Ascending aorta (tissue), 2 donors: ENCODE measurements at regions not wholly inside any gene's neighbourhood (a gene's known extent, or its start where the extent isn't known, plus 50 kb on each side); places are given as distances from the start of the nearest gene placed in this dataset.

Experiments used
- DNase-seq, 2 donors: peaks; one replicate each; pipeline ENCODE4 v3.0.0-alpha.2; 2019; ENCODE audit warnings: low spot score in 2 of 2
- H3K27ac ChIP-seq, 2 donors: fragments of 200-600 bp; sonication (generic); one replicate each; pipeline ENCODE4 v1.5.1; 2016 to 2017; ENCODE audit warnings: mild to moderate bottlenecking in 1 of 2
- H3K27me3 ChIP-seq: fragments of 200-600 bp; sonication (generic); one replicate; pipeline ENCODE4 v1.5.1; 2017
- H3K36me3 ChIP-seq, 2 donors: fragments of 200-600 bp; sonication (generic); one replicate each; pipeline ENCODE4 v1.5.1; 2016
- H3K4me1 ChIP-seq, 2 donors: fragments of 200-600 bp; sonication (generic); one replicate each; pipeline ENCODE4 v1.5.1; 2016 to 2017; ENCODE audit warnings: mild to moderate bottlenecking in 1 of 2
- H3K4me3 ChIP-seq, 2 donors: fragments of 200-600 bp; sonication (generic); one replicate each; pipeline ENCODE4 v1.5.1; 2016 to 2017; ENCODE audit warnings: mild to moderate bottlenecking in 1 of 2
- H3K9me3 ChIP-seq, 2 donors: fragments of 200-600 bp; sonication (generic); one replicate each; pipeline ENCODE4 v1.5.1; 2016
- intact Hi-C: fragments of 100-400 bp; cut with DNase I; formaldehyde crosslinking; loops from one replicate; pipeline ENCODE4 v1.15.1; 2023
- TF ChIP-seq, protein P1 (sequence below), 3 experiments: fragments of 200-600 bp in 2 of 3; fragments of 450-650 bp in 1 of 3; sonication (generic) in 2 of 3; IDR thresholded peaks; one replicate each; pipeline ENCODE4 v1.5.1; 2016 to 2019; ENCODE audit warnings: antibody characterized with exemption in 3 of 3, mild to moderate bottlenecking in 1 of 3, moderate library complexity in 1 of 3

DNA sequence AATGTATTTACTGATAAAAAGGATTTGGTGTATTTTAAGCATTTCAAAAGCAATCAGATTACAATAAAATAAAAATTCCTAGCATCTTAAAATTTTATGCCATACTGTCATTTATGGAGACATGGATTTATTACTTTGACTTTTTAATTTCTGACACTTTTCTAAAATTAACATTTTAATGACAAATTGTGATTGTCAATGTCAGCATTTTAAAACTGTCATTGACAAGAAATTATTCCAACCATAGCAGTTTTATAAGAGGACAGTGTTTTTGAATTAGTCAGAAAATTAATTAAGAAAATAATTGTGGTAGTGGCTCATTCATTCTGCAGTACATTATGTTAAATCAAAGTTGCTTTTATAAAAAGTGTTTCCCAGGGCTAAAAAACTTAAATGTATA is 1954.4 kb downstream of the ARAP2 start:
- H3K9me3 ChIP-seq = no peaks in the 10 kb centered on the region
- intact Hi-C loops = no loop called here
- no peak overlapping the region for H3K4me3 ChIP-seq
- H3K36me3 ChIP-seq = no peaks in the 10 kb centered on the region
- no peaks in the 10 kb centered on the region for H3K27me3 ChIP-seq
- H3K27ac ChIP-seq = no peak overlapping the region
- no peak for DNase-seq
- H3K4me1 ChIP-seq = no peaks in the 10 kb centered on the region
- TF ChIP-seq, protein P1, sequence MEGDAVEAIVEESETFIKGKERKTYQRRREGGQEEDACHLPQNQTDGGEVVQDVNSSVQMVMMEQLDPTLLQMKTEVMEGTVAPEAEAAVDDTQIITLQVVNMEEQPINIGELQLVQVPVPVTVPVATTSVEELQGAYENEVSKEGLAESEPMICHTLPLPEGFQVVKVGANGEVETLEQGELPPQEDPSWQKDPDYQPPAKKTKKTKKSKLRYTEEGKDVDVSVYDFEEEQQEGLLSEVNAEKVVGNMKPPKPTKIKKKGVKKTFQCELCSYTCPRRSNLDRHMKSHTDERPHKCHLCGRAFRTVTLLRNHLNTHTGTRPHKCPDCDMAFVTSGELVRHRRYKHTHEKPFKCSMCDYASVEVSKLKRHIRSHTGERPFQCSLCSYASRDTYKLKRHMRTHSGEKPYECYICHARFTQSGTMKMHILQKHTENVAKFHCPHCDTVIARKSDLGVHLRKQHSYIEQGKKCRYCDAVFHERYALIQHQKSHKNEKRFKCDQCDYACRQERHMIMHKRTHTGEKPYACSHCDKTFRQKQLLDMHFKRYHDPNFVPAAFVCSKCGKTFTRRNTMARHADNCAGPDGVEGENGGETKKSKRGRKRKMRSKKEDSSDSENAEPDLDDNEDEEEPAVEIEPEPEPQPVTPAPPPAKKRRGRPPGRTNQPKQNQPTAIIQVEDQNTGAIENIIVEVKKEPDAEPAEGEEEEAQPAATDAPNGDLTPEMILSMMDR (IDR thresholded peaks at IDR 0.05) = no peak

DNA sequence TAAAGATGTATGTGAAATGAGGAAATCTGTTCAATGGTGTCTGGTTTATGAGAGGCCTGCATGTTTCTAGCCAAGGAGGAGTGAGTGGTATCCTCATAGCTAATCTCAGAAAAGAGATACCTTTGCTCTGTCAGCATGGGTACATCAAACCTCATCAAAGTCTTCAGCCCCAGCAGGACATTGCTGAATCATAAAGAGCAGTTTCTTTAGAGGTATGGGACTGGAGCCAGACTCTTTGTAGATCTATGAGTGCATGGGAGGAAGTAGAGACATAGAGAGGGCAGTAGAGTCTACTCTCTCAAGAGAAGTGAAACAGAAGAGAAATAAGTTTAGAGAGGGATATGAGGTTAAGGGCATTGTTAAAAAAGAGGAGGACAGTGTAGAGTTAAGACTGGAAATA is 1950.9 kb downstream of the ARAP2 start:
- no peaks in the 10 kb centered on the region for H3K9me3 ChIP-seq
- H3K27me3 ChIP-seq = no peaks in the 10 kb centered on the region
- no peaks in the 10 kb centered on the region for H3K36me3 ChIP-seq
- no peak for DNase-seq
- no peak overlapping the region for H3K27ac ChIP-seq
- no peaks in the 10 kb centered on the region for H3K4me1 ChIP-seq
- H3K4me3 ChIP-seq = no peak overlapping the region
- TF ChIP-seq, protein P1 (IDR thresholded peaks at IDR 0.05) = no peak
- intact Hi-C loops = no loop called here

DNA sequence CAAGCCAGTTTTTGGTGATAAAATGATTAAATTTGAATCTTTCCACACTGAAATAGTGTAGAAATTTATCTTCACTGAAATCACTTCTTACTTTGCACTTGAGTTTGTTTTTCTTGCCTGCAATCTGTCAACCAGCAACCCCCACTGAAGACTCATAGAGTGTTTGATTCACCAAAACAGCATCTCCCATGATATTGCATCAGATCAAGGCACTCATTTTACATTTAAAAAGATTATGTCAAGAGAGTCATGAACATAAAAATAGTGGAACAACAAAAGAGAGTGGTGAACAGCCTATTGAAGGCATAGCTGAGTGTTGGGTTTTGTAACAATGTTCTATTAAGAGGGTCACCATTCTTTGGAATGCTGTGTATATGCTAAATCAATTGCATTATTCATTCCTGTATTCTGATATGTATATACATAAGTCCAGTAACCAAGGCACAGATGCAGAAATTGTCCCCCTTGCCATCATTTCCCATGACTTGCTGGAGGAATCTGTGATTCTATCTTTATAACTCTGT is 1934.9 kb downstream of the ARAP2 start:
- intact Hi-C loops = no loop called here

DNA sequence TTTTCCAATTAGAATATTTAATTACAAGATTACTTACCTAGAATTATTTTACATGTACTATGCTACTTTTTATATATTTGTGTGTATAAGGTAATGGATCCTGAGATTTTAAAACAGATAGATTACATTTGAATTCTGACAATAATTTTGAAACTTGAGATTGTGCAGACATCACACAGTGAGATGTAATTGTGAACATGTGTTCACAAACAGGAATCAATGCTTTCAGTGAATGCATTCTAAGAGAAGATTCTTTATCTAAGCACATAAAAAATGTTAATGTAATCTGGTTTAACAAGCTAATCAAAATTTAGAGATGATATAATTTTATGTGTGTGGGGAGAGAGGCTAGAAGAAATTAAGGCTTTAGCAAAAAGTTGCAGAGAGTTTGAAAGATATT is 1925.5 kb downstream of the ARAP2 start:
- Histone ChIP-seq H3K27me3 (no peaks in the 10 kb centered on the region), H3K36me3 (no peaks in the 10 kb centered on the region), H3K4me1 (no peaks in the 10 kb centered on the region), H3K9me3 (no peaks in the 10 kb centered on the region), H3K27ac (no peak overlapping the region), H3K4me3 (no peak overlapping the region)
- intact Hi-C loops = no loop called here
- TF ChIP-seq, protein P1 (IDR thresholded peaks at IDR 0.05) = no peak
- no peak for DNase-seq

More for the DNA sequence above, 1934.9 kb downstream of the ARAP2 start:
- Histone ChIP-seq H3K4me3 (no peak overlapping the region), H3K27me3 (no peaks in the 10 kb centered on the region), H3K4me1 (no peaks in the 10 kb centered on the region), H3K36me3 (no peaks in the 10 kb centered on the region), H3K27ac (no peak overlapping the region), H3K9me3 (no peaks in the 10 kb centered on the region)
- TF ChIP-seq, protein P1 (IDR thresholded peaks at IDR 0.05) = no peak
- no peak for DNase-seq

DNA sequence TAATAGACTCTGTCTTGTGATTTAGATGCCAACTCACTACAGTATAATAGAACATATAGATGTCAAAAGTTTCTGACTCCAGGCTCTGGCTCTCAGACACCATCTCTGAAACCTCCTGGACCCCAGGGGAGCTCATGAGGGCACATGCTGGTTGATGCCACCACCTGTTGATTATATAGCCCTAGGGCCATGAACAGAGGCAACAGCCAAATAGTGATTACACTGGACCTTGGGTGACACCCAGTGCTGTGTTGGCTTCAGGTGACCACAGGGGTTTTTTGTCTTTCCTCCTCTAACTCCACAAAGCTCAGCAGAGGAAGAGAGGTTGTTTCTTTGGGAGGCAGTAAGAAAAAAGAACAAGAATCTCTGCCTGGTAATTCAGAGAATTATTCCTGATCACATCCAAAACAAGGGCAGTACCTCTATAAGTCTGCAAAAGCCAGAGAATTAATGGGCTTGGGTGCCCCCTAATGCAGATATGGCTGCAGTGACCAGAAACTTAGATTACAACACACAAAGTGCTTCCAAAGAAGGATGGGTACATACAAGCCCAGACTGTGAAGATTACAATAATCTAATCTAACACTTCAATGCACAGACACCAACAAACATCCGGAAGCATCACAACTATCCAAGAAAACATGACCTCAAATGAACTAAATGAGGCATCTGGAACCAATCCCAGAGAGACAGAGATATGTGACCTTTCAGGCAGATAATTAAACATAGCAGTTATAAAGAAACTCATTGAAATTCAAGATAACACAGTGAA is 1920.6 kb downstream of the ARAP2 start:
- no peak overlapping the region for H3K27ac ChIP-seq
- TF ChIP-seq, protein P1 (IDR thresholded peaks at IDR 0.05) = no peak
- H3K27me3 ChIP-seq = no peaks in the 10 kb centered on the region
- no peak for DNase-seq
- intact Hi-C loops = no loop called here
- no peaks in the 10 kb centered on the region for H3K36me3 ChIP-seq
- no peaks in the 10 kb centered on the region for H3K9me3 ChIP-seq
- H3K4me1 ChIP-seq = no peaks in the 10 kb centered on the region
- no peak overlapping the region for H3K4me3 ChIP-seq
